GM12878 (cell line): ENCODE measurements at regions not wholly inside any gene's neighbourhood (a gene's known extent, or its start where the extent isn't known, plus 50 kb on each side); places are given as distances from the start of the nearest gene placed in this dataset.

Source experiments
- ATAC-seq: fragments of 200-7000 bp; cut with Tn5 transposase; 3 replicates; pipeline ENCODE4 v1.9.1; 2020; ENCODE audit warnings: mild to moderate bottlenecking, moderate library complexity
- BruUV-seq: library from RNA; stranded (reverse); fragments of 400-500 nt; replicated peaks from 2 replicates; lab custom pipeline; 2021; lab: Mats Ljungman, UMichigan
- CTCF ChIA-PET: fragments of 300-600 bp; sonication (Branson Sonifier 250); formaldehyde crosslinking; extraction: SDS; loops from one replicate; lab custom pipeline; 2021; ENCODE audit warnings: inconsistent platforms; lab: Yijun Ruan, JAX
- POLR2A ChIA-PET: fragments of 350-600 bp; formaldehyde crosslinking; extraction: SDS; loops from one replicate; lab custom pipeline; 2021; ENCODE audit warnings: inconsistent platforms; lab: Charles Lee
- RAD21 ChIA-PET: fragments of 300-600 bp; sonication (Branson Sonifier 250); formaldehyde crosslinking; loops from one replicate; lab custom pipeline; 2023; ENCODE audit warnings: antibody characterized with exemption; ENCODE audit not compliant: unreplicated experiment; lab: Charles Lee
- SMC1A ChIA-PET: fragments of 300-600 bp; sonication (Branson Sonifier 250); formaldehyde crosslinking; loops from one replicate; lab custom pipeline; 2023; ENCODE audit not compliant: unreplicated experiment, uncharacterized antibody; lab: Charles Lee
- DNase-seq: peaks from one replicate; pipeline ENCODE4 v3.0.0-alpha.2; 2011; ENCODE audit warnings: low read depth, low spot score
- FAIRE-seq: peaks from 3 replicates; lab custom pipeline; 2011; peaks lifted over from hg19 to GRCh38; lab: Jason Lieb, UNC
- H2AFZ ChIP-seq: 2 replicates; pipeline ENCODE4 v1.6.0; 2011; ENCODE audit warnings: low read depth, low read length, control low read depth; ENCODE audit not compliant: control insufficient read depth
- H3K27ac ChIP-seq: 2 replicates; pipeline ENCODE4 v1.5.1; 2011; ENCODE audit warnings: control low read depth; ENCODE audit not compliant: control insufficient read depth, insufficient read depth
- H3K27me3 ChIP-seq, 2 experiments: replicated peaks in 1 of 2; 2 replicates each; pipeline versions ENCODE4 v1.6.0 to v1.6.1; 2011; ENCODE audit warnings: low read length in 1 of 2; ENCODE audit not compliant: control insufficient read depth in 2 of 2, insufficient read depth in 2 of 2
- H3K36me3 ChIP-seq, 2 experiments: 2 replicates each; pipeline ENCODE4 v1.5.1; 2011; ENCODE audit warnings: low read length in 1 of 2; ENCODE audit not compliant: control insufficient read depth in 2 of 2, insufficient read depth in 2 of 2
- H3K4me1 ChIP-seq: 2 replicates; pipeline ENCODE4 v1.6.1; 2011; ENCODE audit warnings: mild to moderate bottlenecking, low read length, moderate library complexity, mixed read lengths; ENCODE audit not compliant: control insufficient read depth, insufficient read depth
- H3K4me2 ChIP-seq: 2 replicates; pipeline ENCODE4 v1.6.0; 2011; ENCODE audit warnings: control low read depth; ENCODE audit not compliant: control insufficient read depth, insufficient read depth
- H3K4me3 ChIP-seq: fragments of 200-600 bp; sonication (generic); 2 replicates; pipeline ENCODE4 v1.5.1; 2016
- H3K79me2 ChIP-seq: 2 replicates; pipeline ENCODE4 v1.6.0; 2011; ENCODE audit warnings: low read length; ENCODE audit not compliant: control insufficient read depth, insufficient read depth
- H3K9ac ChIP-seq: 2 replicates; pipeline ENCODE4 v1.8.0; 2011; ENCODE audit warnings: low read length, control low read depth, mixed read lengths; ENCODE audit not compliant: control insufficient read depth, insufficient read depth
- H3K9me3 ChIP-seq: replicated peaks from 3 replicates; pipeline ENCODE4 v1.5.1; 2011; ENCODE audit warnings: mild to moderate bottlenecking, low read length; ENCODE audit not compliant: control insufficient read depth, insufficient read depth
- H4K20me1 ChIP-seq: 2 replicates; pipeline ENCODE4 v1.6.0; 2011; ENCODE audit not compliant: control insufficient read depth, insufficient read depth
- ASH2L ChIP-seq: fragments of 300-600, 200-600 bp; sonication (generic); IDR thresholded peaks from 2 replicates; pipeline ENCODE4 v1.6.1; 2017; ENCODE audit warnings: low read depth, mild to moderate bottlenecking, borderline replicate concordance
- CHD1 ChIP-seq: IDR thresholded peaks from 2 replicates; pipeline ENCODE4 v1.6.1; 2012; ENCODE audit warnings: low read depth, low read length, improper control_type of control experiment
- CREB1 ChIP-seq: IDR thresholded peaks from 2 replicates; pipeline ENCODE4 v1.6.1; 2012; ENCODE audit warnings: low read depth, mild to moderate bottlenecking, inconsistent platforms
- FOXK2 ChIP-seq: fragments of 450-650 bp; IDR thresholded peaks from 2 replicates; pipeline ENCODE4 v1.6.1; 2017; ENCODE audit warnings: mild to moderate bottlenecking, moderate library complexity
- JUND ChIP-seq: IDR thresholded peaks from 2 replicates; pipeline ENCODE4 v1.6.1; 2012; ENCODE audit warnings: low read depth, mild to moderate bottlenecking, low read length, improper control_type of control experiment, moderate library complexity
- LARP7 ChIP-seq: fragments of 450-650 bp; IDR thresholded peaks from 2 replicates; pipeline ENCODE4 v1.6.1; 2017; ENCODE audit warnings: mild to moderate bottlenecking
- MEF2A ChIP-seq: IDR thresholded peaks from 2 replicates; pipeline ENCODE4 v1.6.1; 2011; ENCODE audit warnings: low read depth, mild to moderate bottlenecking, low read length, moderate library complexity; ENCODE audit not compliant: insufficient read depth
- MTA3 ChIP-seq: IDR thresholded peaks from 2 replicates; pipeline ENCODE4 v1.6.1; 2012; ENCODE audit warnings: low read length, inconsistent platforms, borderline replicate concordance
- NBN ChIP-seq: fragments of 450-650 bp; IDR thresholded peaks from 2 replicates; pipeline ENCODE4 v1.6.1; 2016
- NFYA ChIP-seq: IDR thresholded peaks from 2 replicates; pipeline ENCODE4 v1.6.1; 2011; ENCODE audit warnings: low read depth, mild to moderate bottlenecking, low read length, improper control_type of control experiment, borderline replicate concordance
- SIN3A ChIP-seq: IDR thresholded peaks from 2 replicates; pipeline ENCODE4 v1.6.1; 2012; ENCODE audit warnings: low read depth, low read length, improper control_type of control experiment
- SIX5 ChIP-seq: IDR thresholded peaks from 2 replicates; pipeline ENCODE4 v1.6.1; 2011; ENCODE audit warnings: mild to moderate bottlenecking, low read depth, low read length, moderate library complexity; ENCODE audit not compliant: severe bottlenecking
- SKIL ChIP-seq: fragments of 450-650 bp; IDR thresholded peaks from 2 replicates; pipeline ENCODE4 v1.6.1; 2017; ENCODE audit warnings: mild to moderate bottlenecking, low read depth, inconsistent platforms; ENCODE audit not compliant: poor library complexity, severe bottlenecking
- SRF ChIP-seq, 2 experiments: IDR thresholded peaks; 2 replicates each; pipeline ENCODE4 v1.6.1; 2011; ENCODE audit warnings: low read depth in 2 of 2, low read length in 2 of 2, mild to moderate bottlenecking in 1 of 2, moderate library complexity in 1 of 2
- ZNF207 ChIP-seq: fragments of 450-650 bp; IDR thresholded peaks from 2 replicates; pipeline ENCODE4 v1.6.1; 2014; ENCODE audit warnings: antibody characterized with exemption, mild to moderate bottlenecking, borderline replicate concordance
- WGBS: methylation state at CpG from one replicate; pipeline ENCODE4 v1.1.6; 2016; ENCODE audit warnings: low lambda C conversion rate; ENCODE audit not compliant: insufficient replicate concordance, insufficient coverage; ENCODE audit errors: missing lambda C conversion rate; 5-methylcytosine and 5-hydroxymethylcytosine counted together
- in situ Hi-C: fragments of 300-500 bp; cut with MboI; formaldehyde crosslinking; loops from 9 replicates; pipeline ENCODE4 v1.14.3; 2018; ENCODE audit warnings: mixed read lengths
- intact Hi-C: fragments of 100-400 bp; cut with micrococcal nuclease; formaldehyde crosslinking; loops from one replicate; pipeline ENCODE4 v1.14.2; 2022; ENCODE audit not compliant: unreplicated experiment

DNA sequence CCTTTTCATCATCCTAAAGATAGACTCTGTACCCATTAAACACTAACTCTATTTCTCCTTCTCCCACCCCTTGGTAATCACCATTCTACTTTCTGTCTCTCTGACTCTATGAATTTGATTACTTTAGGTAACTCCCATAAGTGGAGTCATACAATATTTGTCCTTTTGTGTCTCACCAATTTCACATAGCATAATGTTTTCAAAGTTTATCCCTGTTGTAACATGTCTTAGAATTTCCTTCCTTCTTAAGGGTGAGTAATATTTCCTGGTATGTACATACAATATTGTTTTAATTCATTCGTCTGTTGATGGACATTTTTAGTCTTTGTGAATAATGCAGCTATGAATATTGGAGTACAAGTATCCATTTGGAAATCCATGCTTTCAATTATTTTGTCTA, 50.9 kb upstream of the CDCA7L start:
- Histone ChIP-seq H3K4me3 (no peak overlapping the region), H3K4me2 (no peak overlapping the region), H3K9ac (no peak overlapping the region), H4K20me1 (no peaks in the 10 kb centered on the region), H3K36me3 (no peaks in the 10 kb centered on the region), H3K9me3 (no peaks in the 10 kb centered on the region), H3K4me1 (no peaks in the 10 kb centered on the region), H3K79me2 (no peaks in the 10 kb centered on the region), H3K27ac (no peak overlapping the region), H3K27me3 (no peaks in the 10 kb centered on the region), H2AFZ (no peak overlapping the region)
- WGBS = 0% methylated on average over 1 of the region's 1 CpG
- RAD21 ChIA-PET = interaction anchor here (1.0 kb wide), 1 partner anchor 12 kb away, joined by 3 read pairs; no protein-coding TSS in a partner anchor
- intact Hi-C loops (no loop called here), in situ Hi-C loops (no loop called here)
- no TSS peak for BruUV-seq
- CTCF ChIA-PET = interaction anchor here (0.6 to 1.7 kb wide), 5 partner anchors 48 to 740 kb away, joined by 3 to 5 read pairs (median 3); no protein-coding TSS in a partner anchor
- SMC1A ChIA-PET = interaction anchor here (0.6 to 0.8 kb wide), 2 partner anchors 118 to 854 kb away, joined by 3 read pairs; no protein-coding TSS in a partner anchor
- POLR2A ChIA-PET = no interaction called here
- TF ChIP-seq NFYA (no peak), LARP7 (no peak), JUND (no peak), CREB1 (no peak), SRF (IDR thresholded peaks at IDR 0.05; ENCODE audit: low read depth in 2 of 2, low read length in 2 of 2) (no peak), MEF2A (no peak), SIX5 (no peak), FOXK2 (no peak), SIN3A (no peak), SKIL (no peak), NBN (no peak), ASH2L (no peak), CHD1 (no peak), ZNF207 (no peak), MTA3 (no peak)
- DNase-seq = no peak
- ATAC-seq = no peak
- FAIRE-seq = no peak
